HEK293T (cell line): ENCODE measurements at regions not wholly inside any gene's neighbourhood (a gene's known extent, or its start where the extent isn't known, plus 50 kb on each side); places are given as distances from the start of the nearest gene placed in this dataset.

Source experiments
- FOXA1 ChIP-seq: fragments of 450-650 bp; IDR thresholded peaks from 2 replicates; pipeline ENCODE4 v1.6.1; 2016; ENCODE audit warnings: mild to moderate bottlenecking
- FOXK2 ChIP-seq: fragments of 450-650 bp; IDR thresholded peaks from 2 replicates; pipeline ENCODE4 v1.6.1; 2016; ENCODE audit warnings: mild to moderate bottlenecking
- SP1 ChIP-seq: fragments of 450-650 bp; IDR thresholded peaks from 2 replicates; pipeline ENCODE4 v1.6.1; 2017
- SUZ12 ChIP-seq: fragments of 450-650 bp; IDR thresholded peaks from 2 replicates; pipeline ENCODE4 v1.6.1; 2016; ENCODE audit warnings: mild to moderate bottlenecking

- no peak for TF ChIP-seq FOXA1
- TF ChIP-seq SUZ12 = no peak
- no peak for TF ChIP-seq FOXK2
- TF ChIP-seq SP1 = no peak
Measured at GRCh38 chr13:85243831-85244230, 555.4 kb downstream of the SLITRK6 start.
